ENCODE measurements at regions not wholly inside any gene's neighbourhood (a gene's known extent, or its start where the extent isn't known, plus 50 kb on each side); places are given as distances from the start of the nearest gene placed in this dataset.
"Not testable (repeated sequence)": the region's sequence is repeated elsewhere in the genome, so short reads cannot be mapped to it uniquely, and the experiment has no call there.

DNA sequence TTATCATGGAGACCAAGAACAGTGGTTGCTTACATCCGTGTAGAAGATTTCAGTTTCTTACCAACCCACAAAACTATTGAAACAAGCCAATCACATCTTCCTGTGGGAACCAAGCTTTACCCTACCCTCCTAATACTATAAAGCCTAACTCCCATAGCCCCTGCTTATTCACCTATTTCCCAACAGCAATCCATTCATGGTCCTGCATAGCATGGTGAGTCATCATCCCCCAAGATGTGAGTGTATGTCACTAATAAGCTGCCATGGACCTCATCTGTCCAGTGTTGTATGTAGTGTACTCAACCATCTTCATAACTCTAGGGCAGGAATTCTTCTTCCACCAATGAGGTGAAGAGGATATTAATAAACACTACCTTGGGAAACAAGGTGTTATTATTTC is 1620.4 kb upstream of the FLRT2 start:
- DNase-seq (ENCODE audit: low spot score), result no peak

- DNase-seq (ENCODE audit: low spot score), result no peak
Observed at GRCh38 chr14:83912032-83912642, 1617.8 kb upstream of the FLRT2 start.

DNA sequence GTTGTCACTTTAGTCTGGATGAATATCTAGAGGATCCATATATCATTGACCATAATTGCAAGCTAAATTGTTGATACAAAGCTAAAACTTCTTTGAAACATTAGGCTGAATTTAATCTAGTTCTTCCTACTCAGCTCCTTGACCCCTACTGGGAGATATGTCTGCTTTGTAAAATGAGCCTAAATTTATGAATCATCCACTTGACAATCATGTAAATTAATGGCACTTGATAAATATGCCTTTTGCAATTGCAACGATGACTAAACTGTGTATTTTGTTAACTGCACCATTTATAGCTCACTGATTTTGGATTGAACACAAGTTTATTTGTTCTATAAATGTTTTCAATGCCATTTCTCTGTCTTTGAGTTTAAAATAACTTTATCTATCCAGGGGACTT is 1616.5 kb upstream of the FLRT2 start:
- no peak for DNase-seq (ENCODE audit: low spot score)

GRCh38 chr14:83918546-83918945 is 1611.4 kb upstream of the FLRT2 start:
- DNase-seq (ENCODE audit: low spot score), result no peak

GRCh38 chr14:83919675-83920074 is 1610.3 kb upstream of the FLRT2 start:
- DNase-seq (ENCODE audit: low spot score), result not testable (repeated sequence)

GRCh38 chr14:83923842-83924241 is 1606.1 kb upstream of the FLRT2 start:
- no peak for DNase-seq (ENCODE audit: low spot score)

DNA sequence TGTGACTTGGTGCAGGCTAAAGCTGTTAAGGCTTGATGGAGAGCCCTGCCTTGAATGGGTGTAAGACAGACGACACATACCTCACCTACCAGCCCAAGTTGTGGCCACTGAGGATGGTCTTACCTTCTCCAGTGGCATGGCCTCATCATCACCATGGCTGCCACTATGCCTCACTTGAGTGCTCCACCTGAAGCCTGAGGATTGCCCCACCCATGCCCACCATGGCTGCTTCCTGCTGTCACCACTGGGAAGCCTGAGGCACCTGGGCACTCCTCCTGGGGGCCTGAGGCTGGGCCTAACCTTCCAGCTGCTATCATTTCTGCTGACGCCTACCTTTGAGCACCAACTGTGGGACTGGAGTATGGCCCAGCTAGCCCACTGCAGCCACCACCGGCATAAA is 1605.7 kb upstream of the FLRT2 start:
- no peak for DNase-seq (ENCODE audit: low spot score)

DNA sequence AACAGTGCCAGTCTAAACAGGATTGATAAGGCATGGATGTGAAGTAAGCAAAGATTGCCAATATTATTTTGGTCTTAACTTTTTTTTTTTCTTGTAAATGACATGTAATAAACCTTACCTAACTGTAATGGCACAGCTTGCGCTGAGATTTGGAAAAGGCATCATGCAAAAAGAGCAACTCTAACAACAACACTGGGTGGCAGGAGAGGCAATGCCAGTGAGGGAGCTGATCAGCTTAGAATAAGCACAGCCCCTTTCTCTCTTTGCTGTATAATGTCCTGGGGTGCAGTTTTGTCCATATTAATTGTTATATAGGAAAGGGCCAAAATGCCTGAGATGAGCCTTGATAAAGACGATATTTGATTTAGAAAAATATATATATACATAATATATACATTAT is 1589.7 kb upstream of the FLRT2 start:
- no peak for DNase-seq (ENCODE audit: low spot score)

DNA sequence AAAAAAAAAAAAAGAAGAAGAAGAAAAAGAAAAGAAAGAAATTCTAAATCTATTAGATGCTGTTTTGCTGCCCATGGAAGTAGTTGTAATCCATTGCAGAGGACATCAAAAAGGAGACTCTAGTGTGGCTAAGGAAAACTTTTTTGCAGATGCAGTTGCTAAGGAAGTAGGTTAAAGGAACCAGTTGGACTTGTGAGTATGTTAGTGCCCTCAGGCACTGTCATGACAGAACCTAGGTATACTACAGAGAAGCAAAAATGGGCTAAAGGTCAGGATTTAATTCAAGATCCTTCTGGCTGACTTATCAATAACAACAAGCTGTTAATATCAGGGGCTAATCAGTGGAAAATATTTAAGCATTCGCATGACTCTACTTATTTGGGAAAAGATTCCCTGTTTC is 1571.6 kb upstream of the FLRT2 start:
- no peak for DNase-seq (ENCODE audit: low spot score)

DNA sequence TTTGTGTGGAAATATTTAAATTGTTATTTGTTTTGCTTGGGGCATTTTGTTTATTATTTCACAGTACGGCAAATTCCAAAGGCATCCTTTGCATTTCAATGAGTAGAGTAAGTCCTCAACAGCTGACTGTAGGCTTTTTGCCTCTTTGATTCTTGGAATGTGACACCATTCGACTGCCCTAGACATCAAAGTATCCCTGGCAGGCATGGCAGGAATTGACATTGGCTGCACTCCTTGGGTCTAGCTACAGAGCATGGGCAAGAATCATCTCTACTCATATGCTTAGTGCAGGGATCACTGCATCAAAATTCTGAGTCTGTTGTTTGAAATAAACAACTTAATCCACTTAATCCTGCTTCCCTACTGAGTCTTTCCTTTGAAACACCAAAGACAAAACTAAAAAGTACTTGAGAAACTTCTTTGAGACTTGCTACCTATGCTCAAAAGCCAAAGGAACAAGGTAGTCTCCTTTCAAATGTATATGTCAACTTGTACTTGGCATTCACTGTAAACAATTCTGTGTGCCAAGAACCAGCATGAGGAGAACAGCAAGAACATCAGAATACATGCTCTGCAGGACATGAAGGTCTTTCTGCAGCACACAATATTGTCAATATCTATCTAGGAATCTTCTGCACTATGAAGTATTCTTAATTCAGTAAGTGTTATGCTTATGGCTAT is 1569.0 kb upstream of the FLRT2 start:
- DNase-seq (ENCODE audit: low spot score), result no peak

DNA sequence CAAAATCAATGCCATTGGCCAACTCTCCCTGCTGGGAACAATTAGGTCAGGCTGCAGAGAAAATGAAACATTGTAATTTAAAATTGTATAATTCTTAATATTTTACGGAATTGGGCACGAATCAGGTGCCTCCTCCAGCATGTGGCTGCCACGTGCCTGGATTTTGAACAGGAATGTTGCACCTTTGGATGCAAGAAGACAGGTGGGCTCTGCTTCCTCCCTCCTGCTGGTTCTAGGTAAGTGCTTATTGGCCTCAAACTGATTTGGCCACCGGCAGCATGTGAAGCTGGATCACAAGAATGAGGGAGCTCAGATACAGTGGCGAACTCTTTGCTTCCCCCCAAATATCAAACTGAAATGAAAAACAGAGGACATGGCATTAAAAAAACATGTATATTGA is 1559.9 kb upstream of the FLRT2 start:
- DNase-seq (ENCODE audit: low spot score), result no peak

DNA sequence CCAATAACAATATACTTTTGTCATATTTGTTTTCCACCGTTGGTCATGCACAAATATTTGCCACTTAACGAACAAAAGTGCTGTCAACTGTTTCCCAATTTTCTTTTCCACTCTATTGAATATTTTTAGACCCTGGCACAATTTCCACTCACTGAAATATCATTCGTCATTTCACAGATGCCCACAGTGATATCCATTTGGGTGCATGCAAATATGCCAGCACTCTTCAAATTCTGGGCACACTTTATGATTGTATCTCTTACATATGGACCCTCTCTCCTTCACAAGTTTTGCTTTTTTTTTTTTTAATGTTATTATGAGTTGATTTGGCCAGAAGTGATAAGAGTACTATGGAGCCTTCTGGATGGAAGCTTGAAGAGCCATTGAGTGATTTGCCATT is 1557.3 kb upstream of the FLRT2 start:
- no peak for DNase-seq (ENCODE audit: low spot score)

DNA sequence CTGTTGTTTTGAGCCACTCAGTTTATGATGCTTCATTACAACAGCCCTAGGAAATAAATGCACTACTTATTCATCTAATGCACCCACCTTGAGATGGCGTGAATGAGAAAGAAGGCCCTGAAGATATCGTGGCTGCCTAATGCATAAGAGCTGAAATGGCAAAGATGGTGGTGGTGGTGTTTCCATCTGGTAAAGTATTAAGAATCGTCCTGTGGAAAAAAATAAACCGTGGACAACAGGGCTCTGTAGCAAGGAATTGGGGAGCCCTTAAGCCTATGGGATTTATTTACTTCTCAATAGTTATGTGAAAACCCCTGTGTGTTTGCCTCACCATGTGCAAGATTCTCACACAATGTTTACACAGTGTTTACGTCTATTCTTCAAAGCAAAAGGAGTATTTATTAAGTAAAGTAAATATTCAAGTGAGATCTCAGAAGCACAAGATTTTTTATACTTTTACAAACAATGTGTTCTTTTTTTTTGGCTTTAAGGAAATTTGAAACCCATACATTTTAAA is 1555.2 kb upstream of the FLRT2 start:
- DNase-seq (ENCODE audit: low spot score), result no peak

DNA sequence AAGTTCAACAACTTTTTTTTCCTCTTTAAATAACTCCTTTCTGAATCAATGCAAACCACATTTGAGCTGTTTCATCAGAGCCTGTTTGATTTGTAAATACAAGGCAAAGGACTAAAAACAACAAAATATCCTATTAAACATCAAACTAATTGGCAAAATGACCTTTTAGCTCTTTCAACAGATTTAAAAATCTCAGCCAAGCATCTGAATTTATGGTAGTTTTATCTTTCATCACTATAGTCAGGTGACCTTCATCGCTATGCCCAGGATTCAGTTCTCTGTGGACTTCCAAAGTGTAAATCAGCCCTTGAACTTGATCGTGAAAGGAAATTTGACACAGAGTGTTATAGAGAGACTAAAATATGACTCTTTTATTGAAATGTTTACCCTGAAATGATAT is 1554.5 kb upstream of the FLRT2 start:
- no peak for DNase-seq (ENCODE audit: low spot score)

DNA sequence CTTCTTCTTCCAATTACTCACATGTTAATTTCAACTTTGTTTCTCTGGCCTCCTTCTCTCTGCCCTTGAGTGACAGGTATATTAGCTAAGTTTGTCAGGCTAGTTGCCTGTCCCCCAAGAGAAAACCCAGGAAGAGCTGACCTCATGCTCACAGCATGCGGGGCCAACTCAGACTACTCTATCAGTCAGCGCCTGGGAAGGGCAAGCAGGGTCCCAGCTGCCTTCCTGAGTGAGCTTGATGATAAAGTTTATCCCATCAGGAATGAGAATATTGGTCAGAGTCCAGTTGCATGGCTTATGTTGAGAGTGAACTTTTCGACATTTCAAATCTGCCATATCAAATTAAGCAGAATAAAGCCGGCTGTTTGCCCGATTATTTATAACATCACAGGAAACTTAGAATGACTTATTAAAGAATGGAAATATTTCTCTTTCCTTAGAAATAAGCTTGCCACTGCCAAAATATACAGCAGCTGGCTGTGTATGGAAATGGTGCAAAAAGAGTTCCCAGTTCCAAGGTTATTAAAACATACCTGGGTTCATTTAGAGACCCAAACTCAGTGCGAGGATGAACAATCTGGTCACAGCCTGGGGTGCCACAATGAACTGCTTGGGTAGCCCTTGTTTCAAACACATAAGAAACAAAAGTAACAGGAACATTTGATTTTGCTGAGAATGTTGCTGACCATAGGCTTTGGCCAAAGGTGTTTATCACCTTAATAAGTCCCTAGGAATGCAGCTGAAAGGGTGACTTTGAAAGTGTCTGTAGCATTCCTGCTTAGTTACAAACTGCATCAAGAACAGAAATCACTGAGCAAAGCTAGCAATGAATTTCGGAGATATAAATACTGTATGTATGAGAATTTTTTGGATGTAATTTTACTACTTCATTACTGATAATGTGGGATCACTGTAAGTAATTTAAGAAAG is 1553.8 kb upstream of the FLRT2 start:
- no peak for DNase-seq (ENCODE audit: low spot score)

DNA sequence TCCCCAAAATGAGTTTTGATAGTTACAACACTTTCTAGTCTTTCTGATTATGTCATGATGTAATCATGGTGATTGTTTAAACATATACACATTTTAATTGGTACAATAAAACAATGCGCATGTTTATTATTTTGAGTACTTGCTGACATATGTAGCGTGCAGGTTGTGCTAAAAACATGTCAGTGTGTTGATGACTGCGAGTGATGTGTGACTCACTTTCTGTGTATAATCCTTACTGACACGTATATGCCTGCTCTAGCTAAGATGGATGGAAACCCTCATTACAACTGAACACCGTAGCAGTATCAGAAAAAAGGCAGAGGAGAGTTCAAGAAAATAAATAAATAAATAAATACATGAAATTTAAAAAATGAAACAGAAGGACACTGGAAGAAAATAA is 1552.4 kb upstream of the FLRT2 start:
- no peak for DNase-seq (ENCODE audit: low spot score)

GRCh38 chr14:83981676-83982258 is 1548.2 kb upstream of the FLRT2 start:
- not testable (repeated sequence) for DNase-seq (ENCODE audit: low spot score)

DNA sequence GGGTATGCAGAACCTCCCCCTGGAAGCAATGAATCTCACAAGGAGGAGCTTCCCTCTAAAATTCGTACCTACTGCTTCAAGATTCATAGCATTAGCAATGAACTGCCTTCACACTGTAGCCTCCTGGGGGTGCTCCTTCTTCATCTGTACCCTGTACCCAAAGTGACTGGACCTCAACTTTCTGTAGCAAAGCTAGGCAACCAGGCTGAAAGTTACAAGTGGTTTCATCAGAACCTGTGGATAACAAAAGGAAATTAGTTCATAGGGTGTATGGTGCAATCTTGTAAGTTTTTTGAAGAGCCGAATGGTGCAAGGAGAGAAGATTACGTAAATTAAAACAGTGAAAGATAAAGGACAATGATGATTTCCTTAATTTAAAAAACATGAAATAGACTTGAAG is 1541.7 kb upstream of the FLRT2 start:
- no peak for DNase-seq (ENCODE audit: low spot score)

GRCh38 chr14:83991666-83992065 is 1538.3 kb upstream of the FLRT2 start:
- no peak for DNase-seq (ENCODE audit: low spot score)

- no peak for DNase-seq (ENCODE audit: low spot score)
Observed at GRCh38 chr14:83992857-83993256, 1537.1 kb upstream of the FLRT2 start.

DNA sequence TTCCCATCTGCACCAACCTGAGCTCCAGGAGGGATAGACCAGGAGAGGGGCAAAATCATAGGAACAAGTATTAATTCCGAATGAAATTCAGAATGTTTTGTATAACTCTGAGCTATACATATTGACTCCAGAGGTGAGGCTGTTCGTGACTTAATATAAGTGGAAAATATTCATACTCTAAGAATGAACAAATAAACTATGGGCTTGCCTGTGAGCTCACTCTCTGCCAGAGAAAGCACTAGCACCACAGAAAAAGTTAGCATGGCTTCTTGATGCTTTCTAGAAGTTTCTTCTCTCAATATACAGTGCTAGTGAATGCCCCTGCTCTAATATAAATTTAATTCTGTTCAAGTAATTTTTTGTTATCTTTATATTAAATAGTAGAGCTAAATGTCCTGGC is 1536.4 kb upstream of the FLRT2 start:
- no peak for DNase-seq (ENCODE audit: low spot score)

DNA sequence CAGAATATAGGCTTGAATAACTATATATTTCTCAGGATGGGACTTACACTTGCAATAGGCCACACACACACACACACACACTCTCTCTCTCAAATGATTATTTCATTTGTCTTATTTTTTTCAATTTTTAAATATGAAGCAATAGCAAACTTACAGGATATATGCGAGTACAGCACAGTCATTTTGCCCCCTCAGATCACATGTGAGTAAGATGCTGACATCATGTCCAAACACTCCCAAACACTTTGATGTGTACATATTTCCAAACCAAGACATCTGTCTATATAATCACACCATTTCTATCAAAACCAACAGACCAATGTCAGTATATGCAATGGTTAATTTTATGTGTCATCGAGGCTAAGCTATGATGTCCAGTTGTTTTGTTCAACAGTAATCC is 1535.9 kb upstream of the FLRT2 start:
- no peak for DNase-seq (ENCODE audit: low spot score)

All from Ammon's horn (tissue), 1 donor.